ENCODE measurements at regions not wholly inside any gene's neighbourhood (a gene's known extent, or its start where the extent isn't known, plus 50 kb on each side); places are given as distances from the start of the nearest gene placed in this dataset.
A peak's percentile ranks its signal among the peaks of the same experiment; 100 is the strongest.

- no peak for DNase-seq
These were observed 187.9 kb upstream of the PDE5A start for GRCh38 chr4:119816473-119816872.

- DNase-seq = no peak
These were observed 181.4 kb upstream of the PDE5A start for GRCh38 chr4:119810001-119810400.

- no peak for DNase-seq
These were observed 175.8 kb upstream of the PDE5A start for GRCh38 chr4:119804404-119804803.

GRCh38 chr4:119797238-119797894, 168.8 kb upstream of the PDE5A start:
- no peak for DNase-seq

GRCh38 chr4:119795986-119796578, 167.5 kb upstream of the PDE5A start:
- DNase-seq = no peak

GRCh38 chr4:119794681-119795080, 166.1 kb upstream of the PDE5A start:
- DNase-seq = no peak

GRCh38 chr4:119794113-119794512, 165.5 kb upstream of the PDE5A start:
- no peak for DNase-seq

GRCh38 chr4:119788349-119789266, 160.0 kb upstream of the PDE5A start:
- no peak for DNase-seq

GRCh38 chr4:119785963-119786362, 157.4 kb upstream of the PDE5A start:
- DNase-seq = no peak

- DNase-seq = no peak
These were observed 154.8 kb upstream of the PDE5A start for GRCh38 chr4:119783189-119783983.

- DNase-seq = no peak
These were observed 152.4 kb upstream of the PDE5A start for GRCh38 chr4:119781044-119781443.

- no peak for DNase-seq
These were observed 146.2 kb upstream of the PDE5A start for GRCh38 chr4:119774840-119775239.

GRCh38 chr4:119765951-119766350, 137.3 kb upstream of the PDE5A start:
- DNase-seq = no peak

- DNase-seq = no peak
These were observed 136.9 kb upstream of the PDE5A start for GRCh38 chr4:119765469-119765868.

- no peak for DNase-seq
These were observed 134.8 kb upstream of the PDE5A start for GRCh38 chr4:119763386-119763785.

GRCh38 chr4:119755599-119755998, 127.0 kb upstream of the PDE5A start:
- no peak for DNase-seq

- DNase-seq = no peak
These were observed 124.3 kb upstream of the PDE5A start for GRCh38 chr4:119752936-119753335.

- DNase-seq = peak; percentile 27
These were observed 122.2 kb upstream of the PDE5A start for GRCh38 chr4:119750771-119751170.

- no peak for DNase-seq
These were observed 121.4 kb upstream of the PDE5A start for GRCh38 chr4:119750048-119750447.

- DNase-seq = peak; percentile 48
These were observed 120.2 kb upstream of the PDE5A start for GRCh38 chr4:119748853-119749252.

- no peak for DNase-seq
These were observed 118.3 kb upstream of the PDE5A start for GRCh38 chr4:119746951-119747350.

GRCh38 chr4:119745351-119745750, 116.7 kb upstream of the PDE5A start:
- no peak for DNase-seq

GRCh38 chr4:119744580-119744979, 116.0 kb upstream of the PDE5A start:
- DNase-seq = no peak
